ENCODE measurements at regions not wholly inside any gene's neighbourhood (a gene's known extent, or its start where the extent isn't known, plus 50 kb on each side); places are given as distances from the start of the nearest gene placed in this dataset.

- TF ChIP-seq POLR2AphosphoS5 (IDR thresholded peaks at IDR 0.05; ENCODE audit: low read depth, low read length) (no peak), FOXP2 (optimal IDR thresholded peaks at IDR 0.05; ENCODE audit: borderline replicate concordance, extremely low read depth, extremely low read length, insufficient read depth) (no peak), REST (IDR thresholded peaks at IDR 0.05; ENCODE audit: insufficient read depth in 1 of 2, low read depth in 2 of 2, low read length in 2 of 2) (no peak), TAF1 (IDR thresholded peaks at IDR 0.05; ENCODE audit: borderline replicate concordance, insufficient read depth, low read length) (no peak)
These were observed 279.3 kb upstream of the CTNNB1 start for GRCh38 chr3:40920041-40920440.

- TF ChIP-seq SIN3A (IDR thresholded peaks at IDR 0.05; ENCODE audit: borderline replicate concordance, insufficient read depth, low read length) = no peak
- no peak for TF ChIP-seq FOXP2 (optimal IDR thresholded peaks at IDR 0.05; ENCODE audit: borderline replicate concordance, extremely low read depth, extremely low read length, insufficient read depth)
- no peak for TF ChIP-seq POLR2AphosphoS5 (IDR thresholded peaks at IDR 0.05; ENCODE audit: low read depth, low read length)
These were observed 278.1 kb upstream of the CTNNB1 start for GRCh38 chr3:40921251-40921650.

GRCh38 chr3:40923143-40923542, 276.2 kb upstream of the CTNNB1 start:
- TF ChIP-seq FOXP2 (optimal IDR thresholded peaks at IDR 0.05; ENCODE audit: borderline replicate concordance, extremely low read depth, extremely low read length, insufficient read depth) (no peak), SIN3A (IDR thresholded peaks at IDR 0.05; ENCODE audit: borderline replicate concordance, insufficient read depth, low read length) (no peak), REST (IDR thresholded peaks at IDR 0.05; ENCODE audit: insufficient read depth in 1 of 2, low read depth in 2 of 2, low read length in 2 of 2) (no peak)

- TF ChIP-seq POLR2AphosphoS5 (IDR thresholded peaks at IDR 0.05; ENCODE audit: low read depth, low read length) (no peak), SIN3A (IDR thresholded peaks at IDR 0.05; ENCODE audit: borderline replicate concordance, insufficient read depth, low read length) (no peak), FOXP2 (optimal IDR thresholded peaks at IDR 0.05; ENCODE audit: borderline replicate concordance, extremely low read depth, extremely low read length, insufficient read depth) (no peak), TAF1 (IDR thresholded peaks at IDR 0.05; ENCODE audit: borderline replicate concordance, insufficient read depth, low read length) (no peak), REST (IDR thresholded peaks at IDR 0.05; ENCODE audit: insufficient read depth in 1 of 2, low read depth in 2 of 2, low read length in 2 of 2) (no peak)
These were observed 275.7 kb upstream of the CTNNB1 start for GRCh38 chr3:40923651-40924050.

- TF ChIP-seq REST (IDR thresholded peaks at IDR 0.05; ENCODE audit: insufficient read depth in 1 of 2, low read depth in 2 of 2, low read length in 2 of 2) = no peak
- TF ChIP-seq SIN3A (IDR thresholded peaks at IDR 0.05; ENCODE audit: borderline replicate concordance, insufficient read depth, low read length) = no peak
- no peak for TF ChIP-seq POLR2AphosphoS5 (IDR thresholded peaks at IDR 0.05; ENCODE audit: low read depth, low read length)
- no peak for TF ChIP-seq TAF1 (IDR thresholded peaks at IDR 0.05; ENCODE audit: borderline replicate concordance, insufficient read depth, low read length)
- TF ChIP-seq FOXP2 (optimal IDR thresholded peaks at IDR 0.05; ENCODE audit: borderline replicate concordance, extremely low read depth, extremely low read length, insufficient read depth) = no peak
These were observed 274.7 kb upstream of the CTNNB1 start for GRCh38 chr3:40924559-40925141.

Measured in PFSK-1 (cell line).